Fibroblast of lung (primary cell): ENCODE measurements at regions not wholly inside any gene's neighbourhood (a gene's known extent, or its start where the extent isn't known, plus 50 kb on each side); places are given as distances from the start of the nearest gene placed in this dataset.

ENCODE experiments used
- DNase-seq, 2 donors: peaks; one replicate each; pipeline versions ENCODE4 v3.0.0 to v3.0.0-alpha.2; 2010; ENCODE audit warnings: low read depth in 2 of 2
- H2AFZ ChIP-seq: 2 replicates; pipeline ENCODE4 v1.5.1; 2012; ENCODE audit warnings: low read length, control low read depth, inconsistent platforms
- H3K27ac ChIP-seq: 2 replicates; pipeline ENCODE4 v1.5.1; 2011; ENCODE audit warnings: low read length, control low read depth; ENCODE audit not compliant: insufficient read depth
- H3K27me3 ChIP-seq: 2 replicates; pipeline ENCODE4 v1.5.1; 2011; ENCODE audit warnings: mild to moderate bottlenecking, low read length; ENCODE audit not compliant: control insufficient read depth, insufficient read depth
- H3K36me3 ChIP-seq: 2 replicates; pipeline ENCODE4 v1.5.1; 2011; ENCODE audit warnings: low read length; ENCODE audit not compliant: control insufficient read depth, insufficient read depth
- H3K4me1 ChIP-seq: 2 replicates; pipeline ENCODE4 v1.5.1; 2011; ENCODE audit warnings: low read length; ENCODE audit not compliant: control insufficient read depth, insufficient read depth; ENCODE audit errors: extremely low read depth
- H3K4me2 ChIP-seq: 2 replicates; pipeline ENCODE4 v1.5.1; 2011; ENCODE audit warnings: low read length, control low read depth; ENCODE audit not compliant: insufficient read depth; ENCODE audit errors: extremely low read depth
- H3K4me3 ChIP-seq, 4 experiments: fragments of 200-600 bp in 1 of 4; sonication (generic) in 1 of 4; replicated peaks in 1 of 4; 2 replicates each; pipeline ENCODE4 v1.5.1; 2011 to 2016; ENCODE audit warnings: low read length in 4 of 4, low read depth in 3 of 4, mild to moderate bottlenecking in 3 of 4, control low read depth in 2 of 4, inconsistent platforms in 1 of 4, mixed read lengths in 1 of 4; ENCODE audit not compliant: insufficient read depth in 1 of 4; ENCODE audit errors: control extremely low read depth in 1 of 4
- H3K79me2 ChIP-seq: 2 replicates; pipeline ENCODE4 v1.5.1; 2012; ENCODE audit warnings: mild to moderate bottlenecking, low read length, inconsistent platforms; ENCODE audit not compliant: control insufficient read depth, insufficient read depth
- H3K9ac ChIP-seq: 2 replicates; pipeline ENCODE4 v1.5.1; 2011; ENCODE audit warnings: mild to moderate bottlenecking, low read length, control low read depth; ENCODE audit not compliant: insufficient read depth
- H3K9me3 ChIP-seq: 2 replicates; pipeline ENCODE4 v1.5.1; 2012; ENCODE audit warnings: low read depth, low read length; ENCODE audit not compliant: control insufficient read depth, insufficient read depth
- H4K20me1 ChIP-seq: 2 replicates; pipeline ENCODE4 v1.5.1; 2011; ENCODE audit warnings: low read length; ENCODE audit not compliant: control insufficient read depth, insufficient read depth; ENCODE audit errors: extremely low read depth
- CTCF ChIP-seq, 2 donors: IDR thresholded peaks in 1 of 2; conservative IDR thresholded peaks in 1 of 2; 1 replicate in 1 of 2; 2 replicates in 1 of 2; pipeline ENCODE4 v1.5.1; 2011 to 2012; ENCODE audit warnings: low read length in 2 of 2, control low read depth in 1 of 2, inconsistent platforms in 1 of 2, low read depth in 1 of 2, mild to moderate bottlenecking in 1 of 2
- EZH2 ChIP-seq: IDR thresholded peaks from 2 replicates; pipeline ENCODE4 v1.5.1; 2012; ENCODE audit warnings: low read length, control low read depth, mild to moderate bottlenecking; ENCODE audit errors: missing control alignments

DNA sequence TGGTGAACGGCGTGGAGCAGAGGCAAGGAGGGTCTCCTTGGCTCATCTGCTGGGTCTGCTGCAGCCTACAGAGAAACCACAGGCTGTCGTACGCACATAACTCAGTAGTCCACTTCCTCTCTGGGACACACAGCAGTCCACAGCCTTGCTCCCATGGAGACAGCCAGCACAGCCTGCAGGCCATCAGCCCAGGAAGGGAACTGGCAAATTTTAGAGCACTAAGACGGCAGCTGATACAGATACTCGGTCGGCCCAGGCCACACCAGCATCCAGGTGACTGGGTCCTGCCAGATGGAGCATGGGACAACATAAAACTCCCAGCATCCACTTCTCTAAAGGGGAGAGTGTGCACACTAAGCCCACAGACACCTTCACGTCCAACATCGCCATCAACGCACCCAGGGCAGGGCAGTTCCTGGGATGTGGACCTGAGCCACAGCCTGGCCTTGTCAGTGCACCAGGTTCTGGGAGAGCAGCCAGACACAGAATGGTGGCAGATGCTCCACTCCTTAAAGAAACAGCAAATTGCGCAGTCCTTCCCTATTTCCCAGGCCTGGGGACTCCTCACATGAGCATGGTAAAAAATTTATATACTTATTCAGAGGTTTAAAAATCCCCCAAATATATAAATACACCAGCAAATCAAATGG lies 247.1 kb upstream of the RAB4A start:
- Histone ChIP-seq H3K4me1 (no peaks in the 10 kb centered on the region), H3K36me3 (no peaks in the 10 kb centered on the region), H3K79me2 (no peaks in the 10 kb centered on the region), H3K4me3 (no peak overlapping the region), H3K27ac (no peak overlapping the region), H4K20me1 (no peaks in the 10 kb centered on the region), H3K4me2 (no peak overlapping the region), H3K9ac (no peak overlapping the region), H3K27me3 (no peaks in the 10 kb centered on the region), H2AFZ (no peak overlapping the region), H3K9me3 (no peaks in the 10 kb centered on the region)
- TF ChIP-seq EZH2 (no peak), CTCF (conservative IDR thresholded peaks at IDR 0.05 in 1 of 2, IDR thresholded peaks at IDR 0.05 in 1 of 2; ENCODE audit: low read depth in 1 of 2, low read length in 2 of 2) (no peak)
- no peak for DNase-seq

- Histone ChIP-seq H3K9ac (no peak overlapping the region), H4K20me1 (no peaks in the 10 kb centered on the region), H3K4me3 (no peak overlapping the region), H2AFZ (no peak overlapping the region), H3K27me3 (no peaks in the 10 kb centered on the region), H3K79me2 (no peaks in the 10 kb centered on the region), H3K4me1 (no peaks in the 10 kb centered on the region), H3K9me3 (no peaks in the 10 kb centered on the region), H3K36me3 (no peaks in the 10 kb centered on the region), H3K27ac (no peak overlapping the region), H3K4me2 (no peak overlapping the region)
- peak; percentile 82 to 85 for DNase-seq
- TF ChIP-seq CTCF (conservative IDR thresholded peaks at IDR 0.05 in 1 of 2, IDR thresholded peaks at IDR 0.05 in 1 of 2; ENCODE audit: low read depth in 1 of 2, low read length in 2 of 2), result no peak
- TF ChIP-seq EZH2, result no peak
Observed at GRCh38 chr1:229024528-229025130, 246.3 kb upstream of the RAB4A start.

- H4K20me1 ChIP-seq, result no peaks in the 10 kb centered on the region
- TF ChIP-seq EZH2 (no peak), CTCF (conservative IDR thresholded peaks at IDR 0.05 in 1 of 2, IDR thresholded peaks at IDR 0.05 in 1 of 2; ENCODE audit: low read depth in 1 of 2, low read length in 2 of 2) (no peak)
- H2AFZ ChIP-seq, result no peak overlapping the region
- H3K9ac ChIP-seq, result no peak overlapping the region
- no peaks in the 10 kb centered on the region for H3K27me3 ChIP-seq
- H3K4me3 ChIP-seq, result no peak overlapping the region
- H3K36me3 ChIP-seq, result no peaks in the 10 kb centered on the region
- H3K27ac ChIP-seq, result no peak overlapping the region
- no peaks in the 10 kb centered on the region for H3K4me1 ChIP-seq
- no peaks in the 10 kb centered on the region for H3K9me3 ChIP-seq
- no peaks in the 10 kb centered on the region for H3K79me2 ChIP-seq
- no peak for DNase-seq
- no peak overlapping the region for H3K4me2 ChIP-seq
Observed at GRCh38 chr1:229025576-229025975, 245.3 kb upstream of the RAB4A start.
